Lung (tissue), 11 donors: ENCODE measurements at regions not wholly inside any gene's neighbourhood (a gene's known extent, or its start where the extent isn't known, plus 50 kb on each side); places are given as distances from the start of the nearest gene placed in this dataset.

Source experiments
- ATAC-seq: fragments of 200-7000 bp; cut with Tn5 transposase; one replicate; pipeline ENCODE4 v1.9.1; 2020; ENCODE audit warnings: moderate number of reproducible peaks; ENCODE audit not compliant: insufficient read depth, low FRiP score
- DNase-seq, 3 donors: peaks; one replicate each; pipeline ENCODE4 v3.0.0-alpha.2; 2013 to 2017
- H3K27ac ChIP-seq, 2 donors: one replicate each; pipeline ENCODE4 v1.5.1; 2013; ENCODE audit warnings: mild to moderate bottlenecking in 2 of 2, moderate library complexity in 2 of 2, control low read depth in 1 of 2, inconsistent platforms in 1 of 2, low read depth in 1 of 2, low read length in 1 of 2
- H3K27me3 ChIP-seq, 3 donors: one replicate each; pipeline ENCODE4 v1.5.1; 2013; ENCODE audit warnings: low read length in 2 of 3; ENCODE audit not compliant: control insufficient read depth in 3 of 3, insufficient read depth in 3 of 3
- H3K36me3 ChIP-seq, 4 donors: one replicate each; pipeline ENCODE4 v1.5.1; 2013; ENCODE audit warnings: low read length in 4 of 4, mild to moderate bottlenecking in 1 of 4, moderate library complexity in 1 of 4; ENCODE audit not compliant: control insufficient read depth in 4 of 4, insufficient read depth in 4 of 4
- H3K4me1 ChIP-seq, 5 donors: one replicate each; pipeline ENCODE4 v1.5.1; 2013; ENCODE audit warnings: low read length in 5 of 5, mild to moderate bottlenecking in 2 of 5, moderate library complexity in 1 of 5; ENCODE audit not compliant: control insufficient read depth in 5 of 5, insufficient read depth in 5 of 5
- H3K4me3 ChIP-seq: one replicate; pipeline ENCODE4 v1.5.1; 2013; ENCODE audit warnings: mild to moderate bottlenecking, control low read depth, moderate library complexity
- H3K9ac ChIP-seq, 2 donors: one replicate each; pipeline ENCODE4 v1.5.1; 2013; ENCODE audit warnings: low read length in 2 of 2, control low read depth in 1 of 2; ENCODE audit not compliant: insufficient read depth in 1 of 2
- H3K9me3 ChIP-seq, 4 donors: one replicate each; pipeline ENCODE4 v1.5.1; 2013; ENCODE audit warnings: low read length in 3 of 4, mild to moderate bottlenecking in 1 of 4, moderate library complexity in 1 of 4; ENCODE audit not compliant: control insufficient read depth in 4 of 4, insufficient read depth in 3 of 4
- WGBS, 2 donors: extraction: QIAGEN DNeasy Blood & Tissue Kit; methylation state at CpG; one replicate each; pipeline ENCODE4 v1.1.7; 2013; 5-methylcytosine and 5-hydroxymethylcytosine counted together
- TF ChIP-seq, protein P1 (sequence below): IDR thresholded peaks from 2 replicates; pipeline ENCODE4 v1.5.1; 2012; ENCODE audit warnings: mild to moderate bottlenecking; ENCODE audit errors: control extremely low read depth, extremely low read depth
- donor health status: control.
- donor health status: control.
- donor health status: Bipolar disorder and iron deficiency.
- donor health status: healthy.
- donor health status: DM: yes; HTN: yes; CAD: no.

- 78 to 89% methylated on average over 1 of the region's 1 CpG for WGBS, 2 donors
- no peaks in the 10 kb centered on the region for H3K27me3 ChIP-seq
- H3K27ac ChIP-seq, result no peak overlapping the region
- DNase-seq (no peak), ATAC-seq (no peak)
- H3K36me3 ChIP-seq, result no peaks in the 10 kb centered on the region
- H3K9ac ChIP-seq, result no peak overlapping the region
- no peak overlapping the region for H3K4me3 ChIP-seq
- H3K4me1 ChIP-seq, result peaks cover 0 to 7% (median 0%) of the 10 kb centered on the region in 5 donors
- peaks cover 0 to 4% (median 0%) of the 10 kb centered on the region in 4 donors for H3K9me3 ChIP-seq
- TF ChIP-seq, protein P1, sequence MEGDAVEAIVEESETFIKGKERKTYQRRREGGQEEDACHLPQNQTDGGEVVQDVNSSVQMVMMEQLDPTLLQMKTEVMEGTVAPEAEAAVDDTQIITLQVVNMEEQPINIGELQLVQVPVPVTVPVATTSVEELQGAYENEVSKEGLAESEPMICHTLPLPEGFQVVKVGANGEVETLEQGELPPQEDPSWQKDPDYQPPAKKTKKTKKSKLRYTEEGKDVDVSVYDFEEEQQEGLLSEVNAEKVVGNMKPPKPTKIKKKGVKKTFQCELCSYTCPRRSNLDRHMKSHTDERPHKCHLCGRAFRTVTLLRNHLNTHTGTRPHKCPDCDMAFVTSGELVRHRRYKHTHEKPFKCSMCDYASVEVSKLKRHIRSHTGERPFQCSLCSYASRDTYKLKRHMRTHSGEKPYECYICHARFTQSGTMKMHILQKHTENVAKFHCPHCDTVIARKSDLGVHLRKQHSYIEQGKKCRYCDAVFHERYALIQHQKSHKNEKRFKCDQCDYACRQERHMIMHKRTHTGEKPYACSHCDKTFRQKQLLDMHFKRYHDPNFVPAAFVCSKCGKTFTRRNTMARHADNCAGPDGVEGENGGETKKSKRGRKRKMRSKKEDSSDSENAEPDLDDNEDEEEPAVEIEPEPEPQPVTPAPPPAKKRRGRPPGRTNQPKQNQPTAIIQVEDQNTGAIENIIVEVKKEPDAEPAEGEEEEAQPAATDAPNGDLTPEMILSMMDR, result no peak
These were observed 326.1 kb upstream of the GOT2 start for GRCh38 chr16:59060207-59060606.

DNA sequence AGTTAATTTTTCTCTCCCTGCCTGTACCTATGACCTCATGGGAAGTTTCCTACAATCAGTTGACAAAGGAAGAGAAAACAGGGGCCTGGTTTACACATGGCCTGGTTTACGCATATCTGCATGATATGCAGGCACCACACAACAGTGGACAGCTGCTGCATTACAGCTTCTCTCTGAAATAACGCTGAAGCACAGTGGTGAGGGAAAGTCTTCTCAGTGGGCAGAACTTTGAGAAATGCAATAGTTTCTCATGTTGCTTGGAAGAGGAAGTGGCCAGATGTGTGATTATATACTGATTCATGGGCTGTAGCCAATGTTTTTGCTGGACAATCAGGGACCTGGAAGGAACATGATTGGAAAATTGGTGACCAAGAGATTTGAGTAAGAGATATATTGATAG is 324.1 kb upstream of the GOT2 start:
- DNase-seq (no peak), ATAC-seq (no peak)
- Histone ChIP-seq H3K4me1 (peaks cover 0 to 7% (median 0%) of the 10 kb centered on the region in 5 donors), H3K27me3 (no peaks in the 10 kb centered on the region), H3K36me3 (no peaks in the 10 kb centered on the region), H3K4me3 (no peak overlapping the region), H3K27ac (no peak overlapping the region), H3K9me3 (peaks cover 0 to 4% (median 0%) of the 10 kb centered on the region in 4 donors), H3K9ac (no peak overlapping the region)
- 66 to 76% methylated on average over 2 of the region's 2 CpGs for WGBS, 2 donors
- TF ChIP-seq, protein P1, result no peak

- no peaks in the 10 kb centered on the region for H3K36me3 ChIP-seq
- no peaks in the 10 kb centered on the region for H3K27me3 ChIP-seq
- H3K9me3 ChIP-seq, result peaks cover 0 to 4% (median 0%) of the 10 kb centered on the region in 4 donors
- 57 to 73% methylated on average over 3 of the region's 3 CpGs for WGBS, 2 donors
- DNase-seq (no peak), ATAC-seq (no peak)
- H3K9ac ChIP-seq, result no peak overlapping the region
- H3K4me3 ChIP-seq, result no peak overlapping the region
- no peaks in the 10 kb centered on the region for H3K4me1 ChIP-seq
- TF ChIP-seq, protein P1, result no peak
- no peak overlapping the region for H3K27ac ChIP-seq
These were observed 319.8 kb upstream of the GOT2 start for GRCh38 chr16:59053911-59054310.

- ATAC-seq (no peak), DNase-seq (no peak)
- TF ChIP-seq, protein P1, result no peak
- Histone ChIP-seq H3K36me3 (no peaks in the 10 kb centered on the region), H3K9ac (no peak overlapping the region), H3K4me1 (no peaks in the 10 kb centered on the region), H3K4me3 (no peak overlapping the region), H3K27ac (no peak overlapping the region), H3K9me3 (no peaks in the 10 kb centered on the region), H3K27me3 (no peaks in the 10 kb centered on the region)
- 91 to 95% methylated on average over 5 of the region's 5 CpGs for WGBS, 2 donors
These were observed 318.1 kb upstream of the GOT2 start for GRCh38 chr16:59052231-59052630.
